GM13976 (cell line): ENCODE measurements at regions not wholly inside any gene's neighbourhood (a gene's known extent, or its start where the extent isn't known, plus 50 kb on each side); places are given as distances from the start of the nearest gene placed in this dataset.
"Not testable (repeated sequence)": the region's sequence is repeated elsewhere in the genome, so short reads cannot be mapped to it uniquely, and the experiment has no call there.

Experiments
- DNase-seq: peaks from one replicate; pipeline ENCODE4 v3.0.0; 2012; ENCODE audit warnings: low spot score
- in situ Hi-C: fragments of 300-500 bp; cut with MboI; formaldehyde crosslinking; loops from one replicate; pipeline ENCODE4 v1.12.0; 2022; ENCODE audit warnings: low sequenced_read_pairs, mixed read lengths, inconsistent platforms; ENCODE audit not compliant: unreplicated experiment
- TF ChIP-seq, protein P1 (sequence below): IDR thresholded peaks from 2 replicates; pipeline ENCODE4 v1.5.1; 2012; ENCODE audit warnings: borderline replicate concordance, mild to moderate bottlenecking; ENCODE audit not compliant: insufficient read depth; ENCODE audit errors: extremely low read depth, missing control alignments, control extremely low read depth

GRCh38 chr7:51376420-51377092, 59.9 kb upstream of the COBL start:
- in situ Hi-C loops, result no loop called here
- DNase-seq, result no peak
- TF ChIP-seq, protein P1, sequence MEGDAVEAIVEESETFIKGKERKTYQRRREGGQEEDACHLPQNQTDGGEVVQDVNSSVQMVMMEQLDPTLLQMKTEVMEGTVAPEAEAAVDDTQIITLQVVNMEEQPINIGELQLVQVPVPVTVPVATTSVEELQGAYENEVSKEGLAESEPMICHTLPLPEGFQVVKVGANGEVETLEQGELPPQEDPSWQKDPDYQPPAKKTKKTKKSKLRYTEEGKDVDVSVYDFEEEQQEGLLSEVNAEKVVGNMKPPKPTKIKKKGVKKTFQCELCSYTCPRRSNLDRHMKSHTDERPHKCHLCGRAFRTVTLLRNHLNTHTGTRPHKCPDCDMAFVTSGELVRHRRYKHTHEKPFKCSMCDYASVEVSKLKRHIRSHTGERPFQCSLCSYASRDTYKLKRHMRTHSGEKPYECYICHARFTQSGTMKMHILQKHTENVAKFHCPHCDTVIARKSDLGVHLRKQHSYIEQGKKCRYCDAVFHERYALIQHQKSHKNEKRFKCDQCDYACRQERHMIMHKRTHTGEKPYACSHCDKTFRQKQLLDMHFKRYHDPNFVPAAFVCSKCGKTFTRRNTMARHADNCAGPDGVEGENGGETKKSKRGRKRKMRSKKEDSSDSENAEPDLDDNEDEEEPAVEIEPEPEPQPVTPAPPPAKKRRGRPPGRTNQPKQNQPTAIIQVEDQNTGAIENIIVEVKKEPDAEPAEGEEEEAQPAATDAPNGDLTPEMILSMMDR, result no peak

DNA sequence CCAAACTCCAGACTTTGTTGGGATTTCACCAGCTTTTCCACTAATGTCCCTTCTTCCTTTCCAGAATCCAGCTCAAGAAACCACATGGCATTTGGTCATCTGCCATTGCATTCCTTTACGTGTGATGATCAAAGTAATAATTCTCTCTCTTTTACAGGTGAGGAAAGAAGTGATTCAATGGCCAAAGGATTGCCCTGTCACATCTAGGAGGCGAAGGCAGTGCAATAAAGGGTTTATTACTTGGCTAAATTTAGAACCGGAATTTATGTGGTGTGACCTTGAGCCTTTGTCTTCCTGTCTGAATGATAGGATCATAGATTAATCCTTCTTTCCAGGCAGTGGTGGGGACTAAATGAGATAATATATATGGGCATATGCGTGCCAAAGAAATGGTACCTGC, 58.3 kb upstream of the COBL start:
- DNase-seq, result no peak
- TF ChIP-seq, protein P1, result no peak
- in situ Hi-C loops, result no loop called here

DNA sequence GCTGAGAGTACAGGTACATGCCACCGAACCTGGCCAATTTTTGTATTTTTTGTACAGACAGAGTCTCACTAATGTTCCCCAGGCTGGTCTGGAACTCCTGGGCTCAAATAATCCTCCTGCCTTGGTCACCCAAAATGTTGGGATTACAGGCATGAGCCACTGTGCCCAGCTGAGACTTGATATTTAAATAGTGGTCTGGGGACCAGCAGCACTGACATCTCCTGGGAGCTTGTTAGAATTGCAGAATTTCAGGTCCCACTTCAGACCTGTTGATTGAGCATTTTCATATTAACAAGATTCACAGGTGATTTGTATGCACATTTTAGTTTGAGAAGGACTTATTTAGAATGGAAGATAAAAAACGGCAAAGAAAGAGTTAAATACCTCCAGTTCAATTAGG, 57.0 kb upstream of the COBL start:
- DNase-seq, in situ Hi-C loops: not testable (repeated sequence)

- in situ Hi-C loops, result no loop called here
- no peak for DNase-seq
- TF ChIP-seq, protein P1, result peak; percentile 19
These were observed 53.1 kb upstream of the COBL start for GRCh38 chr7:51369746-51370145.

DNA sequence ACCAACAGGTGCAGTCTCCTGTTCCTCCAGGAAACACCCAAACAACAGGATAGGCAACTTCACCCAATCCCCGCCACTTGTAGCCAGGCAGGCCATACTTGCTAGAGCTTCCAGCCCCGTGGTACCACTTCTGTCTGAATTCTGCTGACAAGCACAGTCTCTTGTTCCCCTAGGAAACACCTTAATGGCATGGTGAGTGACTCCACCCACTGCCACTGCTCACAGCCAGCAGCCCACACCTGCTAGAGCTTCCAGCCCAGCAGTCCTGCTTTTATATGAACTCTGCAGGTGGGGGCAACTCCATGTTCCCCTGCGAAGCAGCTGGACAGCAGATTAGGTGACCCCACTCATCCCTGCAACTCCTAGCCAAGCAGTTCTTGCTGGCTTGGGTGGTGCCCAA, 52.6 kb upstream of the COBL start:
- DNase-seq, in situ Hi-C loops: not testable (repeated sequence)

DNA sequence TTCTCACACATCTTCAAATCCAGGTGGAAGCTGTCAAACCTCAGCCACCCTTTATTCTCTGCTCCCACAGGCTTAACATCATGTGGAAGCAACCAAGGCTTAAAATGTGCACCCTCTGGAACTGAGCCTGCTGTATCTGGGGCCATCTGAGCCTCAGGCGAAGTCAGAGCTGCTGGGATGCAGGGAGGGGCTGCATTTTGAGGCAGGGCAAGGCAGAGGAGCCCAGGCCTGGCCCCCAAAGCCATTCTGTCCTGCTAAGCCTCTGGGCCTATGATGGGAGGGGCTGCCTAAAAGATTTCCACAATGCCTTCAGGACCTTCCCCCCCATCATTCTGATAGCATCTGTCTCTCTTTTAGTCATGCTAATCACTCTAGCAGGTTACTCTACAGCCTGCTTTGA, 51.7 kb upstream of the COBL start:
- DNase-seq, result no peak
- TF ChIP-seq, protein P1, result no peak
- in situ Hi-C loops, result no loop called here

DNA sequence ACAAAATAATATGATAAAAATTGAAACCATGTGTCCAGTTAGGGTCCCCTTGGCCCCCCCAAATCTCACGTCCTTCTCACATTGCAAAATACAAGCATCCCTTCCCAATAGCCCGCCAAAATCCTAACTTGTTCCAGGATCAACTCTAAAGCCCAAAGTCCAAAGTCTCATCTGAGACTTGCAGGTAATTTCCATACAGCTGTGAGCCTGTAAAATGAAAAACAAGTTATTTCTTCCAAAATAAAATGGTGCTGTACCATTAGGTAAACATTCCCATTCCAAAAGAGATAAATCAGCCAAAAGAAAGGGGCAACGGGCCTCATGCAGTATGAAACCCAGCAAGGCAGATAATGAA, 51.0 kb upstream of the COBL start:
- in situ Hi-C loops, result no loop called here
- DNase-seq, result no peak
- TF ChIP-seq, protein P1, result no peak
